ENCODE measurements at regions not wholly inside any gene's neighbourhood (a gene's known extent, or its start where the extent isn't known, plus 50 kb on each side); places are given as distances from the start of the nearest gene placed in this dataset.

GRCh38 chr11:96954587-96955242 lies 564.9 kb downstream of the JRKL start:
- Mint-ChIP-seq H3K27ac (no peak overlapping the region), H3K4me1 (no peaks in the 10 kb centered on the region), H3K9me3 (peaks cover 0 to 8% (median 4%) of the 10 kb centered on the region in 7 donors), H3K36me3 (no peaks in the 10 kb centered on the region), H3K4me3 (no peak overlapping the region), H3K27me3 (no peaks in the 10 kb centered on the region)
- no peaks in the 10 kb centered on the region for H3K9me3 ChIP-seq (ENCODE audit: control insufficient read depth in 2 of 2, low read length in 2 of 2)
- no peak overlapping the region for H3K4me3 ChIP-seq (ENCODE audit: low read depth, low read length)
- H3K4me1 ChIP-seq (ENCODE audit: control insufficient read depth, insufficient read depth, low read length, poor library complexity, severe bottlenecking), result no peaks in the 10 kb centered on the region
- no peak overlapping the region for H3K27ac ChIP-seq (ENCODE audit: insufficient read depth, low read length, poor library complexity, severe bottlenecking)
- H3K27me3 ChIP-seq (ENCODE audit: control insufficient read depth, insufficient read depth, low read length), result no peaks in the 10 kb centered on the region
- H3K36me3 ChIP-seq (ENCODE audit: control insufficient read depth, insufficient read depth, low read length), result no peaks in the 10 kb centered on the region
- ATAC-seq (ENCODE audit: low read depth in 2 of 2), result no peak
- DNase-seq, result no peak

- H3K4me3 ChIP-seq (ENCODE audit: low read depth, low read length), result no peak overlapping the region
- Mint-ChIP-seq H3K4me3 (no peak overlapping the region), H3K27me3 (no peaks in the 10 kb centered on the region), H3K27ac (no peak overlapping the region), H3K4me1 (no peaks in the 10 kb centered on the region), H3K9me3 (peaks cover 0 to 7% (median 5%) of the 10 kb centered on the region in 7 donors), H3K36me3 (no peaks in the 10 kb centered on the region)
- no peaks in the 10 kb centered on the region for H3K27me3 ChIP-seq (ENCODE audit: control insufficient read depth, insufficient read depth, low read length)
- H3K9me3 ChIP-seq (ENCODE audit: control insufficient read depth in 2 of 2, low read length in 2 of 2), result no peaks in the 10 kb centered on the region
- DNase-seq (no peak), ATAC-seq (ENCODE audit: low read depth in 2 of 2) (no peak)
- H3K36me3 ChIP-seq (ENCODE audit: control insufficient read depth, insufficient read depth, low read length), result no peaks in the 10 kb centered on the region
- no peak overlapping the region for H3K27ac ChIP-seq (ENCODE audit: insufficient read depth, low read length, poor library complexity, severe bottlenecking)
- no peaks in the 10 kb centered on the region for H3K4me1 ChIP-seq (ENCODE audit: control insufficient read depth, insufficient read depth, low read length, poor library complexity, severe bottlenecking)
Observed at GRCh38 chr11:96960476-96960875, 570.7 kb downstream of the JRKL start.

- no peaks in the 10 kb centered on the region for H3K4me1 ChIP-seq (ENCODE audit: control insufficient read depth, insufficient read depth, low read length, poor library complexity, severe bottlenecking)
- Mint-ChIP-seq H3K27me3 (no peaks in the 10 kb centered on the region), H3K27ac (no peak overlapping the region), H3K4me3 (no peak overlapping the region), H3K36me3 (no peaks in the 10 kb centered on the region), H3K9me3 (peaks cover 0 to 10% (median 5%) of the 10 kb centered on the region in 7 donors), H3K4me1 (no peaks in the 10 kb centered on the region)
- H3K27me3 ChIP-seq (ENCODE audit: control insufficient read depth, insufficient read depth, low read length), result no peaks in the 10 kb centered on the region
- no peaks in the 10 kb centered on the region for H3K36me3 ChIP-seq (ENCODE audit: control insufficient read depth, insufficient read depth, low read length)
- DNase-seq (no peak), ATAC-seq (ENCODE audit: low read depth in 2 of 2) (no peak)
- no peak overlapping the region for H3K4me3 ChIP-seq (ENCODE audit: low read depth, low read length)
- H3K9me3 ChIP-seq (ENCODE audit: control insufficient read depth in 2 of 2, low read length in 2 of 2), result no peaks in the 10 kb centered on the region
- no peak overlapping the region for H3K27ac ChIP-seq (ENCODE audit: insufficient read depth, low read length, poor library complexity, severe bottlenecking)
Observed at GRCh38 chr11:96960926-96961325, 571.1 kb downstream of the JRKL start.

GRCh38 chr11:96961931-96962330 lies 572.1 kb downstream of the JRKL start:
- Mint-ChIP-seq H3K4me1 (no peaks in the 10 kb centered on the region), H3K27ac (no peak overlapping the region), H3K9me3 (peaks cover 0 to 10% (median 6%) of the 10 kb centered on the region in 7 donors), H3K4me3 (no peak overlapping the region), H3K36me3 (no peaks in the 10 kb centered on the region), H3K27me3 (no peaks in the 10 kb centered on the region)
- H3K27me3 ChIP-seq (ENCODE audit: control insufficient read depth, insufficient read depth, low read length), result no peaks in the 10 kb centered on the region
- H3K4me1 ChIP-seq (ENCODE audit: control insufficient read depth, insufficient read depth, low read length, poor library complexity, severe bottlenecking), result no peaks in the 10 kb centered on the region
- DNase-seq (no peak), ATAC-seq (ENCODE audit: low read depth in 2 of 2) (no peak)
- H3K4me3 ChIP-seq (ENCODE audit: low read depth, low read length), result no peak overlapping the region
- H3K36me3 ChIP-seq (ENCODE audit: control insufficient read depth, insufficient read depth, low read length), result no peaks in the 10 kb centered on the region
- H3K27ac ChIP-seq (ENCODE audit: insufficient read depth, low read length, poor library complexity, severe bottlenecking), result no peak overlapping the region
- no peaks in the 10 kb centered on the region for H3K9me3 ChIP-seq (ENCODE audit: control insufficient read depth in 2 of 2, low read length in 2 of 2)

GRCh38 chr11:96963375-96963774 lies 573.6 kb downstream of the JRKL start:
- Histone ChIP-seq H3K4me3 (ENCODE audit: low read depth, low read length) (no peak overlapping the region), H3K27me3 (ENCODE audit: control insufficient read depth, insufficient read depth, low read length) (no peaks in the 10 kb centered on the region), H3K27ac (ENCODE audit: insufficient read depth, low read length, poor library complexity, severe bottlenecking) (no peak overlapping the region), H3K9me3 (ENCODE audit: control insufficient read depth in 2 of 2, low read length in 2 of 2) (no peaks in the 10 kb centered on the region), H3K36me3 (ENCODE audit: control insufficient read depth, insufficient read depth, low read length) (no peaks in the 10 kb centered on the region), H3K4me1 (ENCODE audit: control insufficient read depth, insufficient read depth, low read length, poor library complexity, severe bottlenecking) (no peaks in the 10 kb centered on the region)
- no peaks in the 10 kb centered on the region for H3K36me3 Mint-ChIP-seq
- ATAC-seq (ENCODE audit: low read depth in 2 of 2) (no peak), DNase-seq (no peak)
- no peaks in the 10 kb centered on the region for H3K27me3 Mint-ChIP-seq
- H3K9me3 Mint-ChIP-seq, result peaks cover 0 to 10% (median 6%) of the 10 kb centered on the region in 7 donors
- H3K4me3 Mint-ChIP-seq, result no peak overlapping the region
- H3K4me1 Mint-ChIP-seq, result no peaks in the 10 kb centered on the region
- H3K27ac Mint-ChIP-seq, result no peak overlapping the region

- H3K4me3 ChIP-seq (ENCODE audit: low read depth, low read length), result no peak overlapping the region
Observed at GRCh38 chr11:96964661-96965060, 574.8 kb downstream of the JRKL start.

GRCh38 chr11:96967616-96968015 lies 577.8 kb downstream of the JRKL start:
- H3K27me3 Mint-ChIP-seq, result no peaks in the 10 kb centered on the region
- peaks cover 0 to 10% (median 7%) of the 10 kb centered on the region in 7 donors for H3K9me3 Mint-ChIP-seq
- no peak for ATAC-seq (ENCODE audit: low read depth in 2 of 2)
- H3K4me1 Mint-ChIP-seq, result no peaks in the 10 kb centered on the region
- no peak overlapping the region for H3K27ac ChIP-seq (ENCODE audit: insufficient read depth, low read length, poor library complexity, severe bottlenecking)
- no peaks in the 10 kb centered on the region for H3K4me1 ChIP-seq (ENCODE audit: control insufficient read depth, insufficient read depth, low read length, poor library complexity, severe bottlenecking)
- H3K9me3 ChIP-seq (ENCODE audit: control insufficient read depth in 2 of 2, low read length in 2 of 2), result no peaks in the 10 kb centered on the region
- no peak overlapping the region for H3K4me3 Mint-ChIP-seq
- H3K36me3 Mint-ChIP-seq, result no peaks in the 10 kb centered on the region
- no peak overlapping the region for H3K4me3 ChIP-seq (ENCODE audit: low read depth, low read length)
- H3K27ac Mint-ChIP-seq, result no peak overlapping the region
- no peaks in the 10 kb centered on the region for H3K36me3 ChIP-seq (ENCODE audit: control insufficient read depth, insufficient read depth, low read length)
- H3K27me3 ChIP-seq (ENCODE audit: control insufficient read depth, insufficient read depth, low read length), result no peaks in the 10 kb centered on the region
- no peak for DNase-seq

More at GRCh38 chr11:96964661-96965060, 574.8 kb downstream of the JRKL start:
- no peak for ATAC-seq (ENCODE audit: low read depth in 2 of 2)
- Mint-ChIP-seq H3K4me3 (no peak overlapping the region), H3K27ac (no peak overlapping the region), H3K27me3 (no peaks in the 10 kb centered on the region), H3K36me3 (no peaks in the 10 kb centered on the region), H3K9me3 (peaks cover 0 to 10% (median 6%) of the 10 kb centered on the region in 7 donors), H3K4me1 (no peaks in the 10 kb centered on the region)
- Histone ChIP-seq H3K36me3 (ENCODE audit: control insufficient read depth, insufficient read depth, low read length) (no peaks in the 10 kb centered on the region), H3K27ac (ENCODE audit: insufficient read depth, low read length, poor library complexity, severe bottlenecking) (no peak overlapping the region), H3K4me1 (ENCODE audit: control insufficient read depth, insufficient read depth, low read length, poor library complexity, severe bottlenecking) (no peaks in the 10 kb centered on the region), H3K27me3 (ENCODE audit: control insufficient read depth, insufficient read depth, low read length) (no peaks in the 10 kb centered on the region), H3K9me3 (ENCODE audit: control insufficient read depth in 2 of 2, low read length in 2 of 2) (no peaks in the 10 kb centered on the region)
- DNase-seq, result no peak

- H3K27ac Mint-ChIP-seq, result no peak overlapping the region
- no peaks in the 10 kb centered on the region for H3K36me3 Mint-ChIP-seq
- ATAC-seq (ENCODE audit: low read depth in 2 of 2) (no peak), DNase-seq (no peak)
- no peaks in the 10 kb centered on the region for H3K4me1 ChIP-seq (ENCODE audit: control insufficient read depth, insufficient read depth, low read length, poor library complexity, severe bottlenecking)
- H3K4me3 Mint-ChIP-seq, result no peak overlapping the region
- H3K4me1 Mint-ChIP-seq, result no peaks in the 10 kb centered on the region
- H3K4me3 ChIP-seq (ENCODE audit: low read depth, low read length), result no peak overlapping the region
- no peaks in the 10 kb centered on the region for H3K36me3 ChIP-seq (ENCODE audit: control insufficient read depth, insufficient read depth, low read length)
- no peaks in the 10 kb centered on the region for H3K9me3 ChIP-seq (ENCODE audit: control insufficient read depth in 2 of 2, low read length in 2 of 2)
- H3K27me3 Mint-ChIP-seq, result no peaks in the 10 kb centered on the region
- H3K27ac ChIP-seq (ENCODE audit: insufficient read depth, low read length, poor library complexity, severe bottlenecking), result no peak overlapping the region
- no peaks in the 10 kb centered on the region for H3K27me3 ChIP-seq (ENCODE audit: control insufficient read depth, insufficient read depth, low read length)
- peaks cover 0 to 10% (median 6%) of the 10 kb centered on the region in 7 donors for H3K9me3 Mint-ChIP-seq
Observed at GRCh38 chr11:96969251-96969650, 579.4 kb downstream of the JRKL start.
